Pancreas (tissue), 10 donors: ENCODE measurements at regions not wholly inside any gene's neighbourhood (a gene's known extent, or its start where the extent isn't known, plus 50 kb on each side); places are given as distances from the start of the nearest gene placed in this dataset.

Experiments used
- ATAC-seq, 4 donors: fragments of 200-7000 bp; cut with Tn5 transposase; one replicate each; pipeline versions ENCODE4 v1.8.0 to v1.9.1; 2020; ENCODE audit warnings: mild to moderate bottlenecking in 4 of 4, moderate library complexity in 4 of 4
- DNase-seq, 6 donors: peaks; one replicate each; pipeline ENCODE4 v3.0.0-alpha.2; 2020
- FAIRE-seq: peaks from 2 replicates; lab custom pipeline; 2012; peaks lifted over from hg19 to GRCh38; lab: Jason Lieb, UNC
- H3K27ac ChIP-seq, 4 donors: fragments of 200-600 bp; sonication (generic); 1 replicate in 3 of 4; 2 replicates in 1 of 4; pipeline versions ENCODE4 v1.5.0 to v1.8.0; 2020
- H3K27me3 ChIP-seq, 4 donors: fragments of 200-600 bp; one replicate each; pipeline ENCODE4 v1.8.0; 2021
- H3K36me3 ChIP-seq, 3 donors: fragments of 200-600 bp; sonication (generic) in 1 of 3; one replicate each; pipeline versions ENCODE4 v1.5.0 to v1.8.0; 2020 to 2021
- H3K4me1 ChIP-seq, 3 donors: fragments of 200-600 bp; one replicate each; pipeline ENCODE4 v1.8.0; 2021
- H3K4me3 ChIP-seq, 4 donors: fragments of 200-600 bp; sonication (generic) in 2 of 4; one replicate each; pipeline versions ENCODE4 v1.5.0 to v1.8.0; 2020 to 2021
- H3K9me3 ChIP-seq, 4 donors: fragments of 200-600 bp; one replicate each; pipeline ENCODE4 v1.8.0; 2021
- WGBS, 2 donors: extraction: QIAGEN DNeasy Blood & Tissue Kit; methylation state at CpG; one replicate each; pipeline ENCODE4 v1.1.7; 2013; 5-methylcytosine and 5-hydroxymethylcytosine counted together
- intact Hi-C, 3 donors: fragments of 100-400 bp; cut with DNase I; formaldehyde crosslinking; loops; one replicate each; pipeline versions ENCODE4 v1.11.1 to v1.14.2; 2022
- TF ChIP-seq, protein P1 (sequence below), 4 donors: fragments of 200-600 bp; sonication (generic) in 3 of 4; IDR thresholded peaks; one replicate each; pipeline versions ENCODE4 v1.5.0 to v1.8.0; 2021; ENCODE audit warnings: antibody characterized with exemption in 4 of 4
- donor health status: healthy with polysubstance abuse.
- donor health status: DM: no; HTN: no; CAD: no; lungs with moderate emphysema.
- donor health status: DM: no; HTN: no; CAD: no.
- donor health status: control.
- donor health status: control.
- donor health status: Bipolar disorder and iron deficiency.
- donor health status: DM: yes; HTN: yes; CAD: no.
- donor health status: DM: no; HTN: no; CAD: no.
- donor health status: DM: no; HTN: no; CAD: no.
- donor health status: DM: yes; HTN: yes; CAD: no.

DNA sequence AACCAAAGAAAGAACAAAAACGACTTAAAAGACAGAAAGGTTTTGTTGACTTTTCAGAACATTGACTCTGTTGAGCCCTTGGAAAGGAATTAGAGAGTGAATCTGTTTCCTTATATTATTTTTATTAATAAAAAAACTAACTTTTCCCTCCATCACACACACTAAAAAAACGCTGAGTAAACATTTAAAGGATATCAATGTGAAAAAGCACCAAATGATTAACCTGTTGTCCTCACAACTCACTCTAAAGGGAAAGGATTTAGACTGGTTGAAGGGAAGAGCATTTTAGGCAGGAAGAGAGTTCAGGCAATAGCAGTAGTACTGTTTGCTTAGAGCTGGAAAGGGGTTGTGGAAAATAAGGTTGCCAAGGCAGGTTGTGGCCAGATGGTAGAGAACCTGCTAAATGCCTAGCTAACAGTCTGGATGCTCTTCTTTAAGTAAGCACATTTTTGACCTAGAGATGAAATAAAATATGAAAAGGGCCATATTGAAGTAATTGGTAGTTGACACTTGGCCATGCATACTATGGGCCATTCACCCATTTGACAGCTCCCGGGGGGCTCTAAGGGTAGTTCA lies 98.0 kb upstream of the NDP start:
- intact Hi-C loops = no loop called here
- 35 to 47% methylated on average over 3 of the region's 3 CpGs for WGBS, 2 donors
- Histone ChIP-seq H3K36me3 (no peaks in the 10 kb centered on the region), H3K4me1 (no peaks in the 10 kb centered on the region), H3K27ac (no peak overlapping the region), H3K4me3 (no peak overlapping the region), H3K27me3 (peaks cover 0 to 16% (median 0%) of the 10 kb centered on the region in 4 donors), H3K9me3 (no peaks in the 10 kb centered on the region)
- no peak for DNase-seq
- FAIRE-seq = no peak
- no peak for ATAC-seq
- TF ChIP-seq, protein P1, sequence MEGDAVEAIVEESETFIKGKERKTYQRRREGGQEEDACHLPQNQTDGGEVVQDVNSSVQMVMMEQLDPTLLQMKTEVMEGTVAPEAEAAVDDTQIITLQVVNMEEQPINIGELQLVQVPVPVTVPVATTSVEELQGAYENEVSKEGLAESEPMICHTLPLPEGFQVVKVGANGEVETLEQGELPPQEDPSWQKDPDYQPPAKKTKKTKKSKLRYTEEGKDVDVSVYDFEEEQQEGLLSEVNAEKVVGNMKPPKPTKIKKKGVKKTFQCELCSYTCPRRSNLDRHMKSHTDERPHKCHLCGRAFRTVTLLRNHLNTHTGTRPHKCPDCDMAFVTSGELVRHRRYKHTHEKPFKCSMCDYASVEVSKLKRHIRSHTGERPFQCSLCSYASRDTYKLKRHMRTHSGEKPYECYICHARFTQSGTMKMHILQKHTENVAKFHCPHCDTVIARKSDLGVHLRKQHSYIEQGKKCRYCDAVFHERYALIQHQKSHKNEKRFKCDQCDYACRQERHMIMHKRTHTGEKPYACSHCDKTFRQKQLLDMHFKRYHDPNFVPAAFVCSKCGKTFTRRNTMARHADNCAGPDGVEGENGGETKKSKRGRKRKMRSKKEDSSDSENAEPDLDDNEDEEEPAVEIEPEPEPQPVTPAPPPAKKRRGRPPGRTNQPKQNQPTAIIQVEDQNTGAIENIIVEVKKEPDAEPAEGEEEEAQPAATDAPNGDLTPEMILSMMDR (IDR thresholded peaks at IDR 0.05) = no peak

DNA sequence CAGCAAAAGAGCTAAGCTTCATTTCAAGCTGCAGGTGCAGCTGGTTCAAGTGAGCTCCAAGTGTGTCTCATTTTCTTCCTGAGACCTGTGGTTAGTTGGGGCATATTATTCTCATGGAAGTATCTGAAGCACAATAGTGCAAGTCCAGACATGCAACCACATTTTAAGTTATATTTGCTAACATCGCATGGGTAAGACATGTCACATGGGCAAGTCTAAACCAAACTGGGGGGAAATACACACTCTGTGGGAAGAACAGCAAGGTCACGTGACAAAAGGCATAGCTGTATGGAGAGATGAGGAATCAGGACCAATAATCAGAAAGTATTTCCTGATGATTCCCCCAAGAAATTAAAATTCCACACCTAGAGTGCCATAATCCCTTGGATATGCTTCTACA lies 94.9 kb upstream of the NDP start:
- FAIRE-seq = no peak

DNA sequence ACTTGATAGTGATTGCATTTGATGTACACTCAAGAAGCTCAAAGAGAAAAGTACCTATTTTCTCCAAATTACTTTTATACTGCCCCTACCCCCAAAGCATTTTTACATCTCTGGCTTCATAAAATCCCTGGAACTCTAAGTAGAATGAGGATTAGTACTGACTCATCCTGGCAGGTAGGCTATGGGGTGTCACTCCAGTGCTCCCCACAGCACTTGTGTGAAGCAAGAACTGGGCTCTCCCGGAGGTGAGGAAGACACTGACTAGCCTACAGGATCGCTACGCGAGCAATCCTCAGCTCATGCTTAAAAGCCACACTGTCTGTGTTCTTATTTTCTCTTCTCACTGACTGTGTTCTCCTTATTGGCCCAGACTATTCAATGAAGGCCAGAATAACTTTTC lies 90.4 kb upstream of the NDP start:
- H3K4me3 ChIP-seq = no peak overlapping the region
- DNase-seq (no peak), ATAC-seq (no peak), FAIRE-seq (no peak)
- WGBS, 2 donors = 86 to 87% methylated on average over 4 of the region's 4 CpGs
- H3K36me3 ChIP-seq = no peaks in the 10 kb centered on the region
- intact Hi-C loops = no loop called here
- TF ChIP-seq, protein P1 (IDR thresholded peaks at IDR 0.05) = no peak
- peaks cover 0 to 13% (median 0%) of the 10 kb centered on the region in 4 donors for H3K27me3 ChIP-seq
- H3K4me1 ChIP-seq = no peaks in the 10 kb centered on the region
- H3K27ac ChIP-seq = no peak overlapping the region
- no peaks in the 10 kb centered on the region for H3K9me3 ChIP-seq

More for the DNA sequence above, 94.9 kb upstream of the NDP start:
- intact Hi-C loops = no loop called here
- ATAC-seq (no peak), DNase-seq (no peak)
- Histone ChIP-seq H3K9me3 (no peaks in the 10 kb centered on the region), H3K4me3 (no peak overlapping the region), H3K27me3 (peaks cover 0 to 5% (median 0%) of the 10 kb centered on the region in 4 donors), H3K4me1 (no peaks in the 10 kb centered on the region), H3K27ac (no peak overlapping the region), H3K36me3 (no peaks in the 10 kb centered on the region)
- TF ChIP-seq, protein P1 (IDR thresholded peaks at IDR 0.05) = no peak
- WGBS, 2 donors = 71 to 84% methylated on average over 2 of the region's 2 CpGs

DNA sequence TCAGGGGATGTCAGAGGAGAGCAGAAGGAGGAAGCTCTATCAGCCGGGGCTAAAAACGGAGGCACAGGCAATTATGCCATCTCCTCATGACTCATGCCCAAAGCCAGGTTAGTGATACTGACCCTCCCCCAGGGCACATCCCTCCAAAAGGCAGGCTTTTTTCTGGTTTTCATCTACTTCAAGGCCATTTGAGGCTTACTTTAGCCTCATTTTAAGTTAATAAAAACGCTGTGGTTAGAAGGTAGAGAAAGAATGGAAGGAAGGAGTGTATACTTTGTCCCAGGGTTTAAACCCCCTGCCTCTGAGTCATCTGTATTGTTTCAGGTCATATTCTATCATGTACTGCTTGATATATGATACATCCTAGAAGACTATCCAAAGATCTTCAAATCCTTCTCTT lies 89.7 kb upstream of the NDP start:
- intact Hi-C loops = no loop called here
- no peaks in the 10 kb centered on the region for H3K9me3 ChIP-seq

More for the DNA sequence above, 89.7 kb upstream of the NDP start:
- H3K36me3 ChIP-seq = no peaks in the 10 kb centered on the region
- TF ChIP-seq, protein P1 (IDR thresholded peaks at IDR 0.05) = no peak
- DNase-seq (no peak), ATAC-seq (no peak), FAIRE-seq (no peak)
- H3K27ac ChIP-seq = no peak overlapping the region
- H3K4me1 ChIP-seq = no peaks in the 10 kb centered on the region
- no peak overlapping the region for H3K4me3 ChIP-seq
- 29 to 32% methylated on average over 3 of the region's 3 CpGs for WGBS, 2 donors
- H3K27me3 ChIP-seq = peaks cover 0 to 13% (median 0%) of the 10 kb centered on the region in 4 donors
